C4-2B (cell line): ENCODE measurements at regions not wholly inside any gene's neighbourhood (a gene's known extent, or its start where the extent isn't known, plus 50 kb on each side); places are given as distances from the start of the nearest gene placed in this dataset.
"Not testable (repeated sequence)": the region's sequence is repeated elsewhere in the genome, so short reads cannot be mapped to it uniquely, and the experiment has no call there.

ENCODE experiments used
- H3K27ac ChIP-seq: fragments of 450-650 bp; 2 replicates; pipeline ENCODE4 v1.5.1; 2017
- TF ChIP-seq, protein P1 (sequence below): fragments of 450-650 bp; conservative IDR thresholded peaks from 2 replicates; pipeline ENCODE4 v1.5.1; 2017; ENCODE audit warnings: mild to moderate bottlenecking

DNA sequence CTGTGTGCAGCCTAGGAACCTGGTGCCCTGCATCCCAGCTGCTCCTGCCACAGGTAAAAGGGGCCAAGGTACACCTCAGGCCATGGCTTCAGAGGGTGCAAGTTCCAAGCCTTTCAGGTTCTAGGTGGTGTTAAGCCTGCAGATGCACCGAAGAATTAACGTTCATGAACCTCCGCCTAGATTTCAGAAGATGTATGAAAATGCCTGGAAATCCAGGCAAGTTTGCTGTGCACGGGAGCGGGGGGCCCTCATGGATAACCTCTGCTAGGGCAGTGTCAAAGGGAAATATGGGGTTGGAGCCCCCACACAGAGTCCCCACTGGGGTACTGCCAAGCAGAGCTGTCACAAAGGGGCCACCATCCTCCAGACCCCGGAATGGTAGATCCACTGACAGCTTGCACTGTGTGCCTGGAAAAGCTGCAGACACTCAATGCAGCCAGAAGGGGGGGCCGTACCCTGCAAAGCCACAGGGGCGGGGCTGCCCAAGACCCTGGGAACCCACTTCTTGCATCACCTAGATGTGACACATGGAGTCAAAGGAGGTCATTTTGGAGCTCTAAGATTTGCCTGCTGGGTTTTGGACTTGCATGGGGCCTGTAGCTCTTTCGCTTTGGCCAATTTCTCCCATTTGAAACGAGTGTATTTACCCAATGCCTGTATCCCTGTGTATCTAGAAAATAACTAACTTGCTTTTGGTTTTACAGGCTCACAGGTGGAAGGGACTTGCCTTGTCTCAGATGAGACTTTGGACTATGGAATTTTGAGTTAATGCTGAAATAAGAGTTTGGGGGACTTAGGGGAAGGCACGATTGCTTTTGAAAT, 145.2 kb upstream of the C1QTNF3 start:
- TF ChIP-seq, protein P1, sequence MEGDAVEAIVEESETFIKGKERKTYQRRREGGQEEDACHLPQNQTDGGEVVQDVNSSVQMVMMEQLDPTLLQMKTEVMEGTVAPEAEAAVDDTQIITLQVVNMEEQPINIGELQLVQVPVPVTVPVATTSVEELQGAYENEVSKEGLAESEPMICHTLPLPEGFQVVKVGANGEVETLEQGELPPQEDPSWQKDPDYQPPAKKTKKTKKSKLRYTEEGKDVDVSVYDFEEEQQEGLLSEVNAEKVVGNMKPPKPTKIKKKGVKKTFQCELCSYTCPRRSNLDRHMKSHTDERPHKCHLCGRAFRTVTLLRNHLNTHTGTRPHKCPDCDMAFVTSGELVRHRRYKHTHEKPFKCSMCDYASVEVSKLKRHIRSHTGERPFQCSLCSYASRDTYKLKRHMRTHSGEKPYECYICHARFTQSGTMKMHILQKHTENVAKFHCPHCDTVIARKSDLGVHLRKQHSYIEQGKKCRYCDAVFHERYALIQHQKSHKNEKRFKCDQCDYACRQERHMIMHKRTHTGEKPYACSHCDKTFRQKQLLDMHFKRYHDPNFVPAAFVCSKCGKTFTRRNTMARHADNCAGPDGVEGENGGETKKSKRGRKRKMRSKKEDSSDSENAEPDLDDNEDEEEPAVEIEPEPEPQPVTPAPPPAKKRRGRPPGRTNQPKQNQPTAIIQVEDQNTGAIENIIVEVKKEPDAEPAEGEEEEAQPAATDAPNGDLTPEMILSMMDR = peak; percentile 18; the same call in 1 of the 2 replicates

DNA sequence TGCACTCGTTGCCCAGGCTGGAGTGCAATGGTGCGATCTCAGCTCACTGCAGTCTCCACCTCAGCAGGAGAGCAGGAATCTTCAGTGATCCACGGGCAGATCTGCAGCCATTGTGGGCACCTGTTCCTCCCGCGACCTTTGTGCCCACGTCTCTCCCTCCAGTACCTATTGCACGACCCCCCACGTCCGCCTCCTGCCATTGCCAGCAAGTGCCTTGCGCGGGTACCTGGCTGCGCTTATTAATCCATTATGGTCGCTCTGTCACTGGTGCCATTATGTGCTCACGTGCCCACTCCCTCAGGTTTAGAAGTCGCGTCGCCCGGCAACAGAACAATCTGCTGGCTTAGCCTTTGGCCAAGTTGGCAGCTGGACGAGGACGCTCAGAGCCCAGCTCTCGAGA, 146.2 kb upstream of the C1QTNF3 start:
- H3K27ac ChIP-seq = not testable (repeated sequence)

More for the DNA sequence above, 145.2 kb upstream of the C1QTNF3 start:
- not testable (repeated sequence) for H3K27ac ChIP-seq

GRCh38 chr5:34189752-34190411, 146.9 kb upstream of the C1QTNF3 start:
- not testable (repeated sequence) for H3K27ac ChIP-seq

DNA sequence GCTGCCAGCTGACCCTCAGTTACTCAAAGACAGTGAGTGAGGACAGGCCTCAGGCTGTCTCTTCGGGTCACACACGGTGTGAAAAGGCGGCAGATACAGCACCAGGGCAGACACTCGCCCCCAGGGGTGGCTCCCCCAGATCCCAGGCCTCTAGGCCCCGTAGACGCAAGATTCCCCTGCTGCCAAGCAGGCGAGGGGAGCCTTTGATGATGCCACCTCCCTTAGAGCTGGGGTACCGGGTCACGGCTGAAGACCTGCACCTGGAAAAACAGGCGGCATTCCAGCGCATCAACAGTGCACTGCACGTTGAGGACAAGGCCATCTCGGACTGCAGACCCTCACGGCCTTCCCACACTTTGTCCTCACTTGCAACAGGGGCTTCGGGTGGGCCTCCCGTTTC, 147.5 kb upstream of the C1QTNF3 start:
- not testable (repeated sequence) for H3K27ac ChIP-seq

DNA sequence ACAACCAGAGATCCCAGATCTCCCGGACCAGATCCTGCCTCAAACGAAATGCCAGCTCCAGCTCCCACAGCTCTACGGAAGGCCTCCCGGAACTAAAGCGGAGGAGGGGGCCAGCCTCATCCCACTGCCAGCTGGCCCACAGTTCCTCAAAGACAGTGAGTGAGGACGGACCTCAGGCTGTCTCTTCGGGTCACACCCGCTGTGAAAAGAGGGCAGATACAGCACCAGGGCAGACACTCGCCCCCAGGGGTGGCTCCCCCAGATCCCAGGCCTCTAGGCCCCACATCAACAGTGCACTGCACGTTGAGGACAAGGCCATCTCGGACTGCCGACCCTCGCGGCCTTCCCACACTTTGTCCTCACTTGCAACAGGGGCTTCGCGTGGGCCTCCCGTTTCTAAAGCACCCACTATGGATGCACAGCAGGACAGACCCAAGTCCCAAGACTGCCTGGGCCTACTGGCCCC, 148.3 kb upstream of the C1QTNF3 start:
- H3K27ac ChIP-seq = not testable (repeated sequence)

DNA sequence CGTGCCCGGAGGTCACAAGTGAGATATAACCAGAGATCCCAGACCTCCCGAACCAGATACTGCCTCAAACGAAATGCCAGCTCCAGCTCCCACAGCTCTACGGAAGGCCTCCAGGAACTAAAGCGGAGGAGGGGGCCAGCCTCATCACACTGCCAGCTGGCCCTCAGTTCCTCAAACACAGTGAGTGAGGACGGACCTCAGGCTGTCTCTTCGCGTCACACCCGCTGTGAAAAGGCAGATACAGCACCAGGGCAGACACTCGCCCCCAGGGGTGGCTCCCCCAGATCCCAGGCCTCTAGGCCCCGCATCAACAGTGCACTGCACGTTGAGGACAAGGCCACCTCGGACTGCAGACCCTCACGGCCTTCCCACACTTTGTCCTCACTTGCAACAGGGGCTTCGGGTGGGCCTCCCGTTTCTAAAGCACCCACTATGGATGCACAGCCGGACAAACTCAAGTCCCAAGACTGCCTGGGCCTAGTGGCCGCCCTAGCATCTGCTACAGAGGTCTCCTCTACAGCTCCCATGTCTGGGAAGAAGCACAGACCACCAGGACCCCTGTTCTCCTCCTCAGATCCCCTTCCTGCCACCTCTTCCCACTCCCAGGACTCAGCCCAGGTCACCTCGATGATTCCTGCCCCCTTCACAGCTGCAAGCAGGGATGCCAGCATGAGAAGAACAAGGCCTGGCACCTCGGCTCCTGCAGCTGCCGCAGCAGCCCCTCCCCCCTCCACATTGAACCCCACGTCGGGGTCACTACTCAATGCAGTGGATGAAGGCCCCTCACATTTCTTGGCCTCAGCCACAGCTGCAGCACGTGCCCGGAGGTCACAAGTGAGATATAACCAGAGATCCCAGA, 149.3 kb upstream of the C1QTNF3 start:
- not testable (repeated sequence) for H3K27ac ChIP-seq

DNA sequence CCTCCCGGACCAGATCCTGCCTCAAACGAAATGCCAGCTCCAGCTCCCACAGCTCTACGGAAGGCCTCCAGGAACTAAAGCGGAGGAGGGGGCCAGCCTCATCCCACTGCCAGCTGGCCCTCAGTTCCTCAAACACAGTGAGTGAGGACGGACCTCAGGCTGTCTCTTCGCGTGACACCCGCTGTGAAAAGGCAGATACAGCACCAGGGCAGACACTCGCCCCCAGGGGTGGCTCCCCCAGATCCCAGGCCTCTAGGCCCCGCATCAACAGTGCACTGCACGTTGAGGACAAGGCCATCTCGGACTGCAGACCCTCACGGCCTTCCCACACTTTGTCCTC, 149.9 kb upstream of the C1QTNF3 start:
- H3K27ac ChIP-seq = not testable (repeated sequence)

- not testable (repeated sequence) for H3K27ac ChIP-seq
These were observed 150.3 kb upstream of the C1QTNF3 start for GRCh38 chr5:34193297-34193696.

DNA sequence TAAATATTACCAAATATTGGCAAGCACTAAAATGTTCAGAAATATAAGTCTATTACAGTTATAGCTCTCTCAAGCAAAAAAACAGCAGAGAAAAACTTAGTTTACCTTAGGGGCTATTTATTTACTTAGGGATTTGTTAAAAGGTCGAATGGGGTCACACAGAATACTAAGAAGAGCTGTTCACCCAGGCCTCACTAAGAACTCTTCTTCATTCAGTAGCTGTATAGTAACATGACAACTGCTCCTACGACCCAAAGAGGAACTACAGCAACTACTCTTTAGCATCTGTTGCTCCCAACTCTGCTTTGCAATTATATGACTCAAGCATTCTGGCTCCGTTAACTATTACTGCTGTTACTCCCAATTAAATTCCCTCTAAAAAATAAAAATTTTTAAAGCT, 150.8 kb upstream of the C1QTNF3 start:
- not testable (repeated sequence) for H3K27ac ChIP-seq

- not testable (repeated sequence) for H3K27ac ChIP-seq
These were observed 153.1 kb upstream of the C1QTNF3 start for GRCh38 chr5:34196091-34196490.

GRCh38 chr5:34205347-34205746, 162.3 kb upstream of the C1QTNF3 start:
- H3K27ac ChIP-seq = not testable (repeated sequence)

GRCh38 chr5:34217386-34217785, 174.4 kb upstream of the C1QTNF3 start:
- H3K27ac ChIP-seq = not testable (repeated sequence)

- H3K27ac ChIP-seq = not testable (repeated sequence)
These were observed 178.5 kb upstream of the C1QTNF3 start for GRCh38 chr5:34221329-34222073.

- H3K27ac ChIP-seq = not testable (repeated sequence)
These were observed 180.1 kb upstream of the C1QTNF3 start for GRCh38 chr5:34223158-34223557.

- H3K27ac ChIP-seq = not testable (repeated sequence)
These were observed 187.4 kb upstream of the C1QTNF3 start for GRCh38 chr5:34230402-34230801.

GRCh38 chr5:34243802-34244201, 200.8 kb upstream of the C1QTNF3 start:
- H3K27ac ChIP-seq = peak overlapping the region; percentile 48
